H54 (cell line): ENCODE measurements at regions not wholly inside any gene's neighbourhood (a gene's known extent, or its start where the extent isn't known, plus 50 kb on each side); places are given as distances from the start of the nearest gene placed in this dataset.

Source experiments
- DNase-seq: peaks from one replicate; pipeline ENCODE4 v3.0.0; 2011; ENCODE audit warnings: low spot score, mixed read lengths; ENCODE audit not compliant: insufficient read length
- FAIRE-seq: peaks from 3 replicates; lab custom pipeline; 2011; peaks lifted over from hg19 to GRCh38; lab: Jason Lieb, UNC
- POLR2A ChIP-seq: IDR thresholded peaks from 2 replicates; pipeline ENCODE4 v1.6.1; 2011; ENCODE audit warnings: low read depth, mild to moderate bottlenecking, low read length

DNA sequence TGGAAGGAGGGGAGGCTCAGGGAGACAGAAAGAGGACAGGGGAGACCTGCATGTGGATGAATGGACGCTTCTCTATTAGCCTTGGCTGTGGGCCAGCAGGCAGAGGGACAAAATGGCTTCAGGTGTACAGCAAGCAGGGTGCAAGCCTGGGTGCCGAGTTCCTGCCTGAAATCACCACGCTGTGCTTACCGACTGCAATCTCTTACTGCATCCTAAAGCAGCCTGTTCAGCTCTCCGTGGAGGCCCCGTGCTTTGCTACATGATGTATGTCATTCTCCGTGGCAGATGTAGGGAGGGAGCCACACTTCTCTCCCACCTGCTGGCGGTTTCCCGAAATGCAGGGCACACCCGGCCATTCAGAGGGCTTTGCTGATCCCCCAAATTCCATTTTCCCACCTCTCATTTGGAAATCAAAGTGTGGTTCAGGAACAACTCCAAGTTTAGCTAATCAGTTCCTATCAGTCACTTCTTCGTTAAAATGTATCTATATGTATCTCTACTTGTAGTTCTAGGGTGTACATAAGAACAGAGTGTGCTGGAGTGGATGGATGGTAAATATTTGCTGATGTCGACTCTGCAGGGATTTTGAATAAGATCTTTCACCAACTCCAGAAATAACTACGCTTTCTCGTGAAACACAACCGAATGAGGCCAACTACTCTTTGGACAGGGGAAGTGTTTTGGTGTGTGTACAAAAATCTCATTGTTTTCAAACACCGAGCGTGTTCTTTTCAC is 122.3 kb upstream of the BACE2 start:
- TF ChIP-seq POLR2A, result no peak
- FAIRE-seq, result no peak
- no peak for DNase-seq

DNA sequence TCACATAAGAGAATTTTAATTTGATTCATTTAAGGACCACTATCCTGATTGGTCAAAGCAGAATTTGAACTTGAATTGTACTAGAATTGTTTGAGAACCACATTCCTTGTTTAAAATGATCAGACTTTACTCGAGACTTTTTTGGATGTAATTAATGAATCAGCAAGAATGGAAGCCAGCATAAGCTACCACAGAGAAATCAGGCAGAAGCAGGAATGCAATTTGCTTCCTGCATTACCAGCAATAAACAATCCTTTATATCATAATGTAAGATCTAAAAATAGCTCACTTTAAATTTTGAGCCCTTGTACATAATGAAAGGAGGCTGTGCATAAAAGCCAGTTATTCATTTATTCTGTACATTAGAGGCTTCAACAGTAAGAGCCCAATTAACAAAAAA is 119.8 kb upstream of the BACE2 start:
- FAIRE-seq, result no peak
- DNase-seq, result no peak
- no peak for TF ChIP-seq POLR2A

DNA sequence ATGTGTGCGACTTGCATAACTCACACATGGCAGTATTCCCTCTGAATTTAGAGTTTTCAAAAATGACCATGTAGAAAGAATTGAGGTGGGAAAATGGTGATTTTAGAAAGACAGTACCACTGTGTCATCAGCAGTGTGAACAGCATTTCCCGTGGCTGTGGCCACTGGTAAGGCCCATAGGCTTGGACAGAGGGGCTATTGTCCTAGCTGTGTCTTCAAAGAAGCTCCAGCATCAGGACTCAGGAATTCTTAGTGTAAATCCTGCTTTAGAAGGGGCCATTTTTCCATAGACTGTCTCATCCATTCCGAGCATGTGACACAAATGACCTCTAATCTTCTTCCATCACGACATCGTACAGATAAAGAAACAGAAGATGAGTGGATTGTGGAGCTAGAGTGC is 119.3 kb upstream of the BACE2 start:
- TF ChIP-seq POLR2A, result no peak
- no peak for FAIRE-seq
- DNase-seq, result no peak

DNA sequence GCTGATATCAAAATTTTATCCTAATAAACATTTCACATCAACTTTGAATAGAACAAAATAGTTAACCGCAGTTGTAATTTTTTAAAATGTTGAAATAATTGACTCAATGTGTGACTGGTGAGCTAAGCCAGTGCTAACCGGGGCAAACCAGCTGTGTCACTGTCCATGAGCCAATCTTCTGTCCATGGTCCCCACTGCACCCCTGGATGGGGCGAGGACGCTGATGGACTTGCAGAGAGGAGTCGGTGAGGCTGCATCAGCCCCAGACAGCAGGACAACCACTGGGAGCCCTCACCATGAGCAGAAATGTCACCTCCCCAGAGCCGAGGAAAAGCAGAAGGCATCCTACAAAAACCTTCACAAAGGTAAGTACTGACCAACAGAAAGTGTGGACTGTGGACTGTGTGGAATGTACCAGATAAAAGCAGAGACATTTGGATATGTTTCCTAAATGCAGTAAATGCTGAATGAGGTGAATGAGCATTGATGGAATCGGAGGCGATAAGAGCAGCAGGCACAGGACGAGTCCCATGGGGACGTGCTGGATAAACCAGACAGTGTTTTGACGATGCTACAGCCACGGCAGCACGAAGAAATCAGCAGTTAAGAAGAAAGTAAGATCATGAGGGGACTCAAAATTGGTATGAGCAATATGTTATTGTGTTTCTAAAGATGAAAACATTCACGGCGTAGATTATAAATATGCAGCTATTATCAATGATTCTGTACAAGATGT is 115.0 kb upstream of the BACE2 start:
- DNase-seq (no peak), FAIRE-seq (no peak)
- no peak for TF ChIP-seq POLR2A

DNA sequence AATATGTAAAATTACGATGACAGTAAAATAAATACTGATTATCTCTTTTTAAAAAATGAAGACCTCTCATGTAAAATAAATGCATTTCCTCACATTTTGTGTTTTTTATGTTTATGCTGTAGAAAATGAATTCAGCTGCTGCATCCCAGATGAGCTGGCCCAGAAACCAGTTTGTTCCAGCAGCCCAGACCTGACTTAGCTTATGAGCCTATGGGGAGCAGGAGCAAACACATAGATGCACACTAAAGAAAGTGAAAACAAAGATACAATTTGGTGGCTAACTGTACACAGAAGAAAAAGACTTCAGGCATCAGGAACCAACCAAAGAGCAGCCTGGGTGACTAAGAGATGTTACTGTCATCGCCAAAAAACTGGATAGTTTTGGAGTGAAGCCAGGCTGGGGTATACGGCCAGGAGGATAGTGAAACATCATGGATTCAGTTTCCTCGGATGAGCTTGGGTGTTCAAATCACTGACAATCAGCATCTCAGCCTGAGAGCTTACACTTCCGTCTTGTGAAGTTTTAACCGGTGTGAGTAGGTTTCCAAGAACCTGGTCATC is 113.9 kb upstream of the BACE2 start:
- no peak for DNase-seq
- no peak for FAIRE-seq
- no peak for TF ChIP-seq POLR2A

DNA sequence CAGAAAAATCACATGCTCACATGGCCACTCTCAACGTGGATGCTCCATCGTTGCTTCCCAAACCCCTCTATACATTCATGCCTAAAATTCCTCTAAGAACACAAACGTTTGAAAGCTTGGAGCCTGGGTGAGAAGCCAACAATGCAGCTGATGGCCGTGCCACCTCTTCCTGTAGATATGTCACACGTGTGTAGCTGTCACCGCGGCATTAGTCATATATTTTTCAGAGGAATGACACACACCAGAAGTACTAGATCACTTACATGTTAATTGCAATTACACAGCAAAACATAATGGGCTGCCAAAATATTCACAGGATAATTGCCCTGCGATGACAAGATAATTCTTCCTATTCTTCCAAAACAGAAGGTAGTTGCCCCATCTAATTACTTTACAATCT is 112.7 kb upstream of the BACE2 start:
- no peak for DNase-seq
- FAIRE-seq, result no peak
- TF ChIP-seq POLR2A, result no peak

DNA sequence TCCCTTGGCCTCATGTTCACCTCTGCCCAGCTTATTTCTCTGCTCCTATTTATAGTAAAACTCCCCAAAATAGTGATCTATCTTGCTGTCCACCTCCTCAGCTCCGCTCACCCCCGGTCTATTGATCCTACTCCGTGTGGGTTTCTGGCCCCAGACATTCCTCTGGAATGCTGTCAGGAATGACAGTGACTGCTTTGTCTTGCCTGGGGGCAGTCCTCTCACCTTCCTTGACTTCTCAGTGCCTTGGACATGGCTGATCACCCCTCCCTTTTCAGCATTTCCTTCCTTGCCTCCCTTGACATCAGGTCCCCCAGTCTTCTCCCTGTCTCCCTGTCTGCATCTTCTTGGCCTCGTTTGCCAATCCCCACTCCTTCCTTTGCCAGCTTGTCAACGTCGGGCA is 108.1 kb upstream of the BACE2 start:
- DNase-seq, result no peak
- TF ChIP-seq POLR2A, result no peak
- no peak for FAIRE-seq

DNA sequence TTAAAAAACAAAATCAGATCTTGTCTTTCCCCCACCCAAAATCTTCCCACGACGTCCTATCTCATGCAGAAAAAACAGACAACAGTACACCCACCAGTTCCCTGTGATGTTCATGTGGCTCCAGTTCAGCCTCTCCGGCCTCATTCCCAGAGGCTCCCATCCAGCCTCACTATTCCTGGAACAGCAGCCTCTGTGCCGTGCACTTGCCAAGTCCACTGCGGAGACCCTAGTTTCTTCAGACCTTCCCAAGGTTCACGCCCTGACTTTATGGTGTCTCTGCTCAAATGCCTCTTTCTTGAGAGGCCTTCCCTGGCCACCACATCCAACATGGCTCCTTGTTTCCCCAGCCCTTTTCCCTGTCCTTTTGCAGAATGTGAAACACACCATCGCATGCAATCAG is 106.3 kb upstream of the BACE2 start:
- DNase-seq (no peak), FAIRE-seq (no peak)
- no peak for TF ChIP-seq POLR2A

DNA sequence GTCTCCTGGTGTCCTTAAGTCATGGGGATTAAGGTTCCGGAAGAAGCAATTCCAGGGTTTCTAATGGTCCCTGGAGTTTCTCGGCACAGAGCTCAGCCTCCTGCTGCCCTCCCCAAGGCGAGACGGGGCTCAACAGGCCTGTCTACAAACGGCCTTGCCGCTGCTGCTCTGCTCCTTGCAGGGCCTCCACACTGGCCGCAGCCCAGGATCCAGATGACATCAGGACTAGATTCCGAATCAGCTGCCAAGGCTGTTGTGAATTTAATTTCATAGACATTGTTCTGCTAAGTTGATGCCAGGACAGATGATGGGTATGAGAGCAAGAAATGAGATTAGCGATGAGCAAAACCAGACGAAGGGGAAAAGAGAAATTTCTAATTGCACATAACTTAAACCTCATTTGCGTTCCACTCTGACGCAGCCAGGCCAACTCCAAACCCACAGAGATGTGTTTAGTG is 103.6 kb upstream of the BACE2 start:
- FAIRE-seq (no peak), DNase-seq (no peak)
- no peak for TF ChIP-seq POLR2A

DNA sequence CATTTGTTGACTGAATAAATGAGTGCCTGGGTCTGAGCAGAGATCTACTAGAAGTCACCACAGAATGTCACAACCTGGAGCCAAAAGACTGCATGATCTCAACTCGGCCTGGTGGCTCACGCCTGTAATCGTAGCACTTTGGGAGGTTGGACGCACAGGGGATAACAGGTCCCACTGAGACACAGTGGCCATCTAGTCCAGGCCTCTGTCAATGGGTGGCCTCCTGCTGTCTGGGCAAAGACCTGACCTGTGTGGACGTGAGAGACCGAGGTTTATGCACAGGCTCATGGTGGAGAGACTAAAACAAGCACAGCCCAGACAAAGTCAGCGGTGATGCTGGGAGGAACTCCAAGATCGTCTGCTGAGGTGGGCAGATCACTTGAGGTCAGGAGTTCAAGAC is 103.0 kb upstream of the BACE2 start:
- FAIRE-seq (no peak), DNase-seq (no peak)
- no peak for TF ChIP-seq POLR2A

DNA sequence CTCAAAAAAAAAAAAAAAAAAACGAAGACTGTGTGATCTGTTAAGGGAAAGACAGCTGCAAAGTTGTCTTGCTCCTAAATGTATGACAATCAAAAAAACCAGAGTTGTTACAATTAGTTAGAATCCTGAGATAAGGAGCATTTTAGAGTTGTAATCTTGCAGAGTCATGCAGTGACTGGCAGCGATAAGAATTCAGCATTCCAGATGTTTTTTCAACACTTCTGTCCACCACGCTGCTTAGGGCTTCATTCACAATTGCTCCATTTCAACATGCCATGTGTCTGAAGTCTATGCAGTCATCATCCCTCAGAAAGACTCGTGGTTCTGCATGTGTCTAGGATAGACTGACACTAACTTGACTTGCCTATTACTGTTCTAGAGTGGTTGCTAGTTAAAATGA is 102.4 kb upstream of the BACE2 start:
- FAIRE-seq (no peak), DNase-seq (no peak)
- no peak for TF ChIP-seq POLR2A

DNA sequence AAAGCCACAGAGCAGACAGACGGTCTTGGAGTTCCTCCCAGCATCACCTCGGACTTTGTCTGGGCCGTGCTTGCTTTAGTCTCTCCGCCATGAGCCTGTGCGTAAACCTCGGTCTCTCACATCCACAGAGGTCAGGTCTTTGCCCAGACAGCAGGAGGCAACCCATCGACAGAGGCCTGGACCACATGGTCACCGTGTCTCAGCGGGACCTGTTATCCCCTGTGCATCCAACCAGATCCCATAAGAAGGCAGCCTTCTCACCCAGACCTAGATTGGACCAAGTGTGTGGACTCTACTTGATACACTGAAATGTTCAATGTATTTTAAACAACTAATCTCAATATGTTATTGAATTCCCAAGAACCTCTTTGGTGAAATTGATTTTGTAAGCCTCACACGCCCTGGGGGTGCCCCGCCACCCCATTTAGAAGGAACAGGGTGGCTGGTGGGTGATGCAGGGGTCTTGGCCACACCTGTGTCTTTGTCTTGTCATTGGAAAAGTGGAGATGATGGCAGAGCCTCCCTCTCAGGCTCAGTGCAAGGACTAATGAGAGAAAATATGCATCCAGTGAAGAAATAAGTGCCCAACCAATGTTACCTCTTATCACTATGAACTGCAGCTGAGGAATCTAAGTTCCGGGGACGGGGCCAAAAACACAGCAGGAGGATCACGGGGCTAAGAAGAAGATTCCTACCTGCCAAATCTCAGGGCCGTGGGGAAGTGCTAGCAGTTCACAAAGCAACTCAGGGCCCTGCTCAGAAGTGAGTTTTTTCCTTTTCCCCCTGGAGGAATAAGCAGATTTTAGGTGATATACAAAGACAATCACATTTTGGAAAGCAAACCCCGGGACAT is 101.6 kb upstream of the BACE2 start:
- TF ChIP-seq POLR2A, result no peak
- FAIRE-seq, result no peak
- DNase-seq, result no peak

DNA sequence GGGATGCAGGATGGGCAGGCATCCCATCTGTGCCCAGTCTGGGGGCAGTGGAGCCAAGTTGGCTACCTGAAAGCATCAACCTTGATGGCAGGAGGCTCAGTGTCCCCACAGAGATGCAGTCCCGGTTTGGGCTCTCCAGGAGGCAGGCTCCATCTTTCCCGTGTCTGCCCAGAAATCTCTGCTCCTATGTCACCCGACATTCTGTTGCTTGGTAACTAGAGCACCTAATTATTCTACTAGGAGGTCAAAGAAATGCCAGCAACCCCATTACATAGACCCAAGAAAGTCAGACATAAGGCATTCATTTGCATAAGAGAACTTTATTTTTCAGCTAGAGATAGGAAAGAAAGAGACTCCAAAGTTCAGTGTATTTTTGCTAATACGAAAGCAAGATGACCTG is 100.3 kb upstream of the BACE2 start:
- DNase-seq, result no peak
- FAIRE-seq, result no peak
- TF ChIP-seq POLR2A, result no peak

DNA sequence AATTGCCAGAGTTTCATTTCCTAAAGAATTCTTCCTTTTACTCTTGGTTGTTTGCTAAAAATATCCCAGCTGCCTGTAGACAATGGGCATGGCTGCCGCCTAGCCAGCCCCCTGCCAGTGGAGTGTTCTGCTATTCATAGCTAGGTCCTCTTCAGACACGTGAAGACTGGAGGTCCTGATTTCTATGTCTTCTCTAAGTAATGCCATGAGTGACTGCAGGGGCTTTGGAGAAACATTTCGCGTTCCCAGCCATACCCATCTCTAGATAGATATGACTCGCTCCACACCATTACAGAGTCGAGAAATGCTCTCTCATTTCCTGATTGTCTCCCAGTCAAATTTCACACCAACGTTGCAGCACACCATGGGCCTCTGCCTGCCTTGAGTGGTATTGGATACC is 99.5 kb upstream of the BACE2 start:
- FAIRE-seq, result no peak
- no peak for DNase-seq
- no peak for TF ChIP-seq POLR2A
